Heart left ventricle (tissue), 16 donors: ENCODE measurements at regions not wholly inside any gene's neighbourhood (a gene's known extent, or its start where the extent isn't known, plus 50 kb on each side); places are given as distances from the start of the nearest gene placed in this dataset.

Experiments used
- ATAC-seq, 4 donors: fragments of 200-7000 bp; cut with Tn5 transposase; one replicate each; pipeline ENCODE4 v1.9.1; 2020 to 2022; ENCODE audit warnings: moderate library complexity in 4 of 4, mild to moderate bottlenecking in 3 of 4, moderate number of reproducible peaks in 1 of 4
- DNase-seq, 5 donors: peaks; one replicate each; pipeline ENCODE4 v3.0.0-alpha.2; 2020
- H3K27ac ChIP-seq, 12 donors: fragments of 200-600 bp; sonication (generic) in 4 of 12; one replicate each; pipeline versions ENCODE4 v1.5.0 to v1.8.0; 2016 to 2022; ENCODE audit warnings: mild to moderate bottlenecking in 2 of 12
- H3K27me3 ChIP-seq, 9 donors: fragments of 200-600 bp; sonication (generic) in 2 of 9; one replicate each; pipeline versions ENCODE4 v1.5.1 to v1.8.0; 2016 to 2022; ENCODE audit warnings: mild to moderate bottlenecking in 3 of 9
- H3K36me3 ChIP-seq, 9 donors: fragments of 200-600 bp; sonication (generic) in 2 of 9; one replicate each; pipeline versions ENCODE4 v1.5.0 to v1.8.0; 2018 to 2022; ENCODE audit warnings: mild to moderate bottlenecking in 2 of 9
- H3K4me1 ChIP-seq, 12 donors: fragments of 200-600 bp; sonication (generic) in 4 of 12; one replicate each; pipeline versions ENCODE4 v1.5.0 to v1.8.0; 2016 to 2022; ENCODE audit warnings: mild to moderate bottlenecking in 3 of 12
- H3K4me3 ChIP-seq, 12 donors: fragments of 200-600 bp; sonication (generic) in 4 of 12; one replicate each; pipeline versions ENCODE4 v1.5.0 to v1.8.0; 2017 to 2022; ENCODE audit warnings: mild to moderate bottlenecking in 9 of 12, moderate library complexity in 4 of 12
- H3K9me3 ChIP-seq, 12 donors: fragments of 200-600 bp; sonication (generic) in 4 of 12; one replicate each; pipeline versions ENCODE4 v1.5.0 to v1.8.0; 2016 to 2022; ENCODE audit warnings: mild to moderate bottlenecking in 1 of 12
- POLR2A ChIP-seq, 2 donors: fragments of 450-650 bp; IDR thresholded peaks; one replicate each; pipeline ENCODE4 v1.6.1; 2017; ENCODE audit warnings: antibody characterized with exemption in 2 of 2, mild to moderate bottlenecking in 2 of 2, moderate library complexity in 2 of 2
- WGBS, 4 donors: extraction: QIAGEN DNeasy Blood & Tissue Kit in 2 of 4; methylation state at CpG; one replicate each; pipeline versions ENCODE4 v1.1.5 to v1.1.7; 2013 to 2018; 5-methylcytosine and 5-hydroxymethylcytosine counted together
- intact Hi-C, 10 donors: fragments of 100-400 bp; cut with DNase I; formaldehyde crosslinking; loops; one replicate each; pipeline versions ENCODE4 v1.11.1 to v1.14.2; 2022
- TF ChIP-seq, protein P1 (sequence below), 12 donors: fragments of 200-600 bp; sonication (generic) in 4 of 12; IDR thresholded peaks; one replicate each; pipeline versions ENCODE4 v1.5.0 to v1.8.0; 2018 to 2022; ENCODE audit warnings: antibody characterized with exemption in 12 of 12, mild to moderate bottlenecking in 5 of 12
- donor health status: ischemic (EF 13 %, LVEDD 7.1; RV severe dilation, severe dysfunction).
- donor health status: healthy with polysubstance abuse.
- donor health status: DM: no; HTN: yes; CAD: no.
- donor health status: DM: no; HTN: no; CAD: no.
- donor health status: ischemic (EF 25% LVEDD 6.9; RV normal size, moderate dysfunction).
- donor health status: ischemic (EF 25% LVEDD 5.7; RV mildly dilated, moderate dysfunction).
- donor health status: healthy.
- donor health status: DM: yes; HTN: yes; CAD: no.
- donor health status: ischemic (EF 35%, LVEDD 5.7; RV mildly dilated, moderate dysfunction).
- donor health status: nonischemic (EF 11% LVEDD 7.7; RV severe dilation, severe dysfunction).
- donor health status: DM: yes; HTN: yes; CAD: no.
- donor health status: PGD.
- donor health status: ischemic (EF 29% LVEDD 5.4; RV normal size, mild dysfunction).
- donor health status: nonischemic (EF 23%, LVEDD 6.1; RV moderate dilation, normal function).

DNA sequence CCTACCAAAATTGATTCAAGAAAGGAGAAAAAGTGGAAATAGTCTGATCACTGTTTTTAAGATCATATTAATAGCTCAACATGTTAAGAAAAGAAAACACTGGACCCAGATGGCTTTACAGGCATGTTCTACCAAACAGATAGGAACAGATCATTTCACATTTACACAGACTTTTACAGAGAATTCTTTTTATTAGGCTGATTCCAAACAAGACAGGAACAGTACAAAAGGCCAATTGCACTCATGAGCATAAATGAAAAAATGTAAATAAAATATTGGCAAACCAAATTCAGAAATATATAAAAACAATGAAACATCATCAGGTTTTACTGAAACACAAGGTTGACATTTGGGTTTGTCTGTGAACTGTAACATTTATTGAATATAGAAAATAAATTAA lies 106.5 kb downstream of the WNT5A start:
- TF ChIP-seq, protein P1, sequence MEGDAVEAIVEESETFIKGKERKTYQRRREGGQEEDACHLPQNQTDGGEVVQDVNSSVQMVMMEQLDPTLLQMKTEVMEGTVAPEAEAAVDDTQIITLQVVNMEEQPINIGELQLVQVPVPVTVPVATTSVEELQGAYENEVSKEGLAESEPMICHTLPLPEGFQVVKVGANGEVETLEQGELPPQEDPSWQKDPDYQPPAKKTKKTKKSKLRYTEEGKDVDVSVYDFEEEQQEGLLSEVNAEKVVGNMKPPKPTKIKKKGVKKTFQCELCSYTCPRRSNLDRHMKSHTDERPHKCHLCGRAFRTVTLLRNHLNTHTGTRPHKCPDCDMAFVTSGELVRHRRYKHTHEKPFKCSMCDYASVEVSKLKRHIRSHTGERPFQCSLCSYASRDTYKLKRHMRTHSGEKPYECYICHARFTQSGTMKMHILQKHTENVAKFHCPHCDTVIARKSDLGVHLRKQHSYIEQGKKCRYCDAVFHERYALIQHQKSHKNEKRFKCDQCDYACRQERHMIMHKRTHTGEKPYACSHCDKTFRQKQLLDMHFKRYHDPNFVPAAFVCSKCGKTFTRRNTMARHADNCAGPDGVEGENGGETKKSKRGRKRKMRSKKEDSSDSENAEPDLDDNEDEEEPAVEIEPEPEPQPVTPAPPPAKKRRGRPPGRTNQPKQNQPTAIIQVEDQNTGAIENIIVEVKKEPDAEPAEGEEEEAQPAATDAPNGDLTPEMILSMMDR (IDR thresholded peaks at IDR 0.05), result no peak
- no peak for TF ChIP-seq POLR2A (IDR thresholded peaks at IDR 0.05)
- intact Hi-C loops, result no loop called here
- DNase-seq, result no peak

DNA sequence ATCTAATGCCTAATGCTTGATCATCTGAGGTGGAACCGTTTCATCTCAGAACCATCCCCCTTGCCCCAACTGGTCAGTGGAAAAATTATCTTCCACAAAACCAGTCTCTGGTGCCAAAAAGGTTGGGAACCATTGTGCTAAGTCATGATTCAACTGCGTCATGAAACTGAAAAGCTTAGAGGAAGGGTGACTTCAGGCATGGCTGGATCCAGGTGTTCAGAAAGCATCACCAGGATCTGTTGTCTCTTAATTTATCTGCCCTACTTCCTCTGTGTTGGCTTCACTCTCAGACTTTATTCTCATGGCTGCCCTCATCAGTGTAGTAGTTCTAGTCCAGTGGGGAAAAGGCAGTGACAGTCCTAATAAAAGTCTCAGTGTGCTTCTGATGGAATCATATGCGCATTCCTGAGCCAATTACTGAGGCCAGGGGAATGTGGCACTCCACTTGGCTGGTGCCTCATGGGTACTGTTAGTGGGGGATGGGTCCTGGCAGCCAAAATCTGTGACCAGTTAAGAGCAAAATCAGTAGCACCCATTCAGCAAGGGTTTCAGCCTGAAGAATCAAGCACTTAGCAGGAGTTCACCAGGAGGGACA lies 110.3 kb downstream of the WNT5A start:
- H3K27ac ChIP-seq, result no peak overlapping the region
- intact Hi-C loops, result no loop called here
- no peak for TF ChIP-seq POLR2A (IDR thresholded peaks at IDR 0.05)
- TF ChIP-seq, protein P1 (IDR thresholded peaks at IDR 0.05), result no peak
- H3K4me3 ChIP-seq, result no peak overlapping the region
- H3K27me3 ChIP-seq, result peaks cover 0 to 8% (median 0%) of the 10 kb centered on the region in 9 donors
- WGBS, 4 donors, result 89 to 97% (median 91%) methylated on average over 3 of the region's 3 CpGs
- no peaks in the 10 kb centered on the region for H3K9me3 ChIP-seq
- no peak for ATAC-seq
- no peaks in the 10 kb centered on the region for H3K36me3 ChIP-seq
- DNase-seq, result no peak
- no peaks in the 10 kb centered on the region for H3K4me1 ChIP-seq

More for the DNA sequence above, 106.5 kb downstream of the WNT5A start:
- ATAC-seq, result no peak
- no peaks in the 10 kb centered on the region for H3K9me3 ChIP-seq
- no peak overlapping the region for H3K4me3 ChIP-seq
- no peaks in the 10 kb centered on the region for H3K36me3 ChIP-seq
- H3K27ac ChIP-seq, result no peak overlapping the region
- H3K4me1 ChIP-seq, result no peaks in the 10 kb centered on the region
- peaks cover 0 to 8% (median 0%) of the 10 kb centered on the region in 9 donors for H3K27me3 ChIP-seq

DNA sequence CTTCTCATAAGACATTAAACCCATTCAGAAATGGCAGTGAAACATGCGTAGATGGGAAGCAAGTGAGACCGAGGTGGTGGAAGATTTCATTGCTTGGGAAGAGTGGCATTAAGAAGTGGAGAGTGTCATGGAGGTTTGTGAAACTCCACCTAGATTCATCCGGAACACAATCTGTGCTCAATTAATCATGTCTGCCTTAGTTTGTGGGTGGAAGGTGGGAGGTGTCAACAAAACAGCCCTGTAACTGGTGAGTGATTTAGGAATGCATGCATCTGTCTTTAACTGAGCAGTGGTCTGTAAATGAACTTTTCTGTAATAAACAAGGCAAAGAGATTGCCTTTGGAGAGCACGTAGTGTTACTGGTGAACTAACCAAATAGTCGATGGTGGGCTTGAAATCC lies 113.7 kb downstream of the WNT5A start:
- intact Hi-C loops, result no loop called here
- ATAC-seq (no peak), DNase-seq (no peak)
- H3K36me3 ChIP-seq, result no peaks in the 10 kb centered on the region
- H3K9me3 ChIP-seq, result no peaks in the 10 kb centered on the region
- H3K27me3 ChIP-seq, result peaks cover 0 to under 1% (median 0%) of the 10 kb centered on the region in 9 donors
- TF ChIP-seq POLR2A (IDR thresholded peaks at IDR 0.05), result no peak
- TF ChIP-seq, protein P1 (IDR thresholded peaks at IDR 0.05), result no peak
- H3K4me1 ChIP-seq, result no peaks in the 10 kb centered on the region
- WGBS, 4 donors, result 84 to 91% (median 89%) methylated on average over 5 of the region's 5 CpGs
- H3K27ac ChIP-seq, result no peak overlapping the region
- H3K4me3 ChIP-seq, result no peak overlapping the region

DNA sequence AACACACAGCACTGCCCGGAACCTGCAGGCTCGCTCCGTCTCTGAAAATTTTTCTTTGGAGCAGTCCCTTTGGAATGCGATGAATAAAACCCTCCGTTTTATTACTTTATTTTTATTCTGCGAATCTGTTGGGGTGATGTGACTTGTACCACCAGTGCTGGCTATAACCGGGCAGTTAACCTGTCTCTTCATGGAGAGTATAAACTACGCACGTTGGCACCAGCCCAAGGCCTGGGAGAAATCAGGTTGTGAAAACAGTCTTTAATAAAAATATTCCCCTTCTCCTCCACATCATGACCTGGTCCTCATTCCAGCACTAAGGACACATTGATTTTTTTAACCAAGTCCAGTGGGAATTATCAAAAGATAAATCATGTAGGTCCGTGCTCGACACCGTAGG lies 116.8 kb downstream of the WNT5A start:
- Histone ChIP-seq H3K4me3 (no peak overlapping the region), H3K4me1 (no peaks in the 10 kb centered on the region), H3K36me3 (no peaks in the 10 kb centered on the region), H3K27me3 (no peaks in the 10 kb centered on the region), H3K9me3 (no peaks in the 10 kb centered on the region), H3K27ac (no peak overlapping the region)
- WGBS, 4 donors, result 86 to 89% (median 87%) methylated on average over 12 of the region's 12 CpGs
- ATAC-seq (no peak), DNase-seq (no peak)
- intact Hi-C loops, result no loop called here
- TF ChIP-seq, protein P1 (IDR thresholded peaks at IDR 0.05), result no peak
- TF ChIP-seq POLR2A (IDR thresholded peaks at IDR 0.05), result no peak
